Esophagus muscularis mucosa (tissue), 3 donors: ENCODE measurements at regions not wholly inside any gene's neighbourhood (a gene's known extent, or its start where the extent isn't known, plus 50 kb on each side); places are given as distances from the start of the nearest gene placed in this dataset.

Experiments
- CTCF ChIP-seq, 3 experiments: fragments of 200-600 bp in 2 of 3; fragments of 450-650 bp in 1 of 3; sonication (generic) in 2 of 3; IDR thresholded peaks; one replicate each; pipeline ENCODE4 v1.5.1; 2017 to 2019; ENCODE audit warnings: antibody characterized with exemption in 3 of 3, mild to moderate bottlenecking in 2 of 3, moderate library complexity in 1 of 3
- POLR2A ChIP-seq: fragments of 450-650 bp; IDR thresholded peaks from one replicate; pipeline ENCODE4 v1.6.1; 2017; ENCODE audit warnings: antibody characterized with exemption, moderate library complexity, mild to moderate bottlenecking, low read depth
- POLR2AphosphoS5 ChIP-seq, 2 donors: sonication (generic); formaldehyde crosslinking; IDR thresholded peaks; one replicate each; pipeline ENCODE4 v1.6.1; 2017; ENCODE audit warnings: antibody characterized with exemption in 2 of 2

- TF ChIP-seq POLR2A: no peak
- TF ChIP-seq CTCF (IDR thresholded peaks at IDR 0.05): no peak
- TF ChIP-seq POLR2AphosphoS5 (IDR thresholded peaks at IDR 0.05): no peak
Observed at GRCh38 chr21:41668051-41668541, 98.8 kb downstream of the RIPK4 start.
